Liver (tissue), 8 donors: ENCODE measurements at regions not wholly inside any gene's neighbourhood (a gene's known extent, or its start where the extent isn't known, plus 50 kb on each side); places are given as distances from the start of the nearest gene placed in this dataset.

Experiments used
- DNase-seq: peaks from one replicate; pipeline ENCODE4 v3.0.0-alpha.2; 2017; ENCODE audit warnings: low spot score
- H3K27ac ChIP-seq, 2 donors: one replicate each; pipeline ENCODE4 v1.7.0; 2013; ENCODE audit warnings: inconsistent platforms in 2 of 2, low read length in 2 of 2, control low read depth in 1 of 2, low read depth in 1 of 2, mild to moderate bottlenecking in 1 of 2
- H3K27me3 ChIP-seq, 4 donors: one replicate each; pipeline versions ENCODE4 v1.6.1 to v1.7.0; 2013; ENCODE audit warnings: low read length in 3 of 4, inconsistent platforms in 1 of 4, mild to moderate bottlenecking in 1 of 4, moderate library complexity in 1 of 4; ENCODE audit not compliant: control insufficient read depth in 4 of 4, insufficient read depth in 4 of 4
- H3K36me3 ChIP-seq, 4 donors: one replicate each; pipeline versions ENCODE4 v1.6.1 to v1.7.0; 2013; ENCODE audit warnings: low read length in 3 of 4, mild to moderate bottlenecking in 3 of 4, low read depth in 1 of 4, moderate library complexity in 1 of 4; ENCODE audit not compliant: control insufficient read depth in 4 of 4, insufficient read depth in 3 of 4
- H3K4me1 ChIP-seq, 4 donors: one replicate each; pipeline versions ENCODE4 v1.6.1 to v1.7.0; 2013; ENCODE audit warnings: low read length in 3 of 4, mild to moderate bottlenecking in 3 of 4, moderate library complexity in 1 of 4; ENCODE audit not compliant: control insufficient read depth in 4 of 4, insufficient read depth in 4 of 4
- H3K4me3 ChIP-seq, 3 donors: one replicate each; pipeline versions ENCODE4 v1.6.1 to v1.7.0; 2013; ENCODE audit warnings: low read length in 3 of 3, control low read depth in 1 of 3, low read depth in 1 of 3, mild to moderate bottlenecking in 1 of 3
- H3K9ac ChIP-seq, 2 donors: one replicate each; pipeline ENCODE4 v1.7.0; 2013; ENCODE audit warnings: low read length in 2 of 2, mild to moderate bottlenecking in 2 of 2, moderate library complexity in 2 of 2, control low read depth in 1 of 2, low read depth in 1 of 2
- H3K9me3 ChIP-seq, 4 donors: one replicate each; pipeline versions ENCODE4 v1.6.1 to v1.7.0; 2013; ENCODE audit warnings: low read length in 3 of 4; ENCODE audit not compliant: control insufficient read depth in 4 of 4
- ATF3 ChIP-seq: IDR thresholded peaks from 2 replicates; pipeline ENCODE4 v1.6.1; 2016; ENCODE audit warnings: antibody characterized with exemption
- CTCF ChIP-seq: fragments of 150-350 bp; IDR thresholded peaks from 2 replicates; pipeline ENCODE4 v1.5.1; 2017; ENCODE audit warnings: improper control_type of control experiment, low read depth, low read length; ENCODE audit not compliant: missing input control
- EGR1 ChIP-seq, 2 donors: IDR thresholded peaks; 2 replicates each; pipeline ENCODE4 v1.6.1; 2016 to 2018; ENCODE audit warnings: antibody characterized with exemption in 2 of 2, low read depth in 2 of 2
- FOXA1 ChIP-seq: IDR thresholded peaks from 2 replicates; pipeline ENCODE4 v1.6.1; 2016; ENCODE audit warnings: antibody characterized with exemption
- GABPA ChIP-seq, 2 donors: IDR thresholded peaks in 1 of 2; conservative IDR thresholded peaks in 1 of 2; 2 replicates each; pipeline ENCODE4 v1.6.1; 2016; ENCODE audit warnings: antibody characterized with exemption in 2 of 2, mild to moderate bottlenecking in 1 of 2, moderate library complexity in 1 of 2
- HNF4A ChIP-seq, 2 donors: conservative IDR thresholded peaks; 2 replicates each; pipeline ENCODE4 v1.6.1; 2016; ENCODE audit warnings: antibody characterized with exemption in 2 of 2, mild to moderate bottlenecking in 2 of 2
- HNF4G ChIP-seq: IDR thresholded peaks from 2 replicates; pipeline ENCODE4 v1.6.1; 2016; ENCODE audit warnings: antibody characterized with exemption
- JUND ChIP-seq, 2 donors: IDR thresholded peaks; 2 replicates each; pipeline ENCODE4 v1.6.1; 2016; ENCODE audit warnings: antibody characterized with exemption in 2 of 2
- MAX ChIP-seq: IDR thresholded peaks from 2 replicates; pipeline ENCODE4 v1.6.1; 2016; ENCODE audit warnings: antibody characterized with exemption
- NR2F2 ChIP-seq: IDR thresholded peaks from 2 replicates; pipeline ENCODE4 v1.6.1; 2016; ENCODE audit warnings: antibody characterized with exemption
- RAD21 ChIP-seq, 2 donors: IDR thresholded peaks; 2 replicates each; pipeline ENCODE4 v1.6.1; 2016; ENCODE audit warnings: antibody characterized with exemption in 2 of 2, mild to moderate bottlenecking in 2 of 2
- REST ChIP-seq: IDR thresholded peaks from 2 replicates; pipeline ENCODE4 v1.6.1; 2016; ENCODE audit warnings: antibody characterized with exemption, mild to moderate bottlenecking
- RXRA ChIP-seq, 2 donors: IDR thresholded peaks; 2 replicates each; pipeline ENCODE4 v1.6.1; 2017 to 2018; ENCODE audit warnings: antibody characterized with exemption in 2 of 2, mild to moderate bottlenecking in 1 of 2
- SP1 ChIP-seq: IDR thresholded peaks from 2 replicates; pipeline ENCODE4 v1.6.1; 2018; ENCODE audit warnings: antibody characterized with exemption, mild to moderate bottlenecking
- YY1 ChIP-seq: IDR thresholded peaks from 2 replicates; pipeline ENCODE4 v1.6.1; 2016; ENCODE audit warnings: antibody characterized with exemption, mild to moderate bottlenecking
- ZBTB33 ChIP-seq: IDR thresholded peaks from 2 replicates; pipeline ENCODE4 v1.6.1; 2016; ENCODE audit warnings: antibody characterized with exemption
- WGBS: extraction: QIAGEN DNeasy Blood & Tissue Kit; methylation state at CpG from one replicate; pipeline ENCODE4 v1.1.7; 2013; 5-methylcytosine and 5-hydroxymethylcytosine counted together
- donor health status: healthy.
- donor health status: healthy.
- donor health status: healthy.
- donor health status: healthy.
- donor health status: healthy.

- 87% methylated on average over 5 of the region's 5 CpGs for WGBS
- H3K9me3 ChIP-seq, result peaks cover 0 to 2% (median 0%) of the 10 kb centered on the region in 4 donors
- no peak for DNase-seq
- no peak overlapping the region for H3K9ac ChIP-seq
- no peak overlapping the region for H3K27ac ChIP-seq
- no peaks in the 10 kb centered on the region for H3K36me3 ChIP-seq
- TF ChIP-seq JUND (IDR thresholded peaks at IDR 0.05) (no peak), MAX (no peak), REST (no peak), FOXA1 (no peak), RAD21 (IDR thresholded peaks at IDR 0.05) (no peak), GABPA (IDR thresholded peaks at IDR 0.05 in 1 of 2, conservative IDR thresholded peaks at IDR 0.05 in 1 of 2) (no peak), ATF3 (no peak), EGR1 (IDR thresholded peaks at IDR 0.05; ENCODE audit: low read depth in 2 of 2) (no peak), ZBTB33 (no peak), SP1 (no peak)
- peaks cover 0 to 10% (median 8%) of the 10 kb centered on the region in 4 donors for H3K4me1 ChIP-seq
- no peak overlapping the region for H3K4me3 ChIP-seq
- H3K27me3 ChIP-seq, result no peaks in the 10 kb centered on the region
Measured at GRCh38 chr13:44293374-44293773, 80.2 kb upstream of the SERP2 start.

GRCh38 chr13:44293908-44294735, 79.5 kb upstream of the SERP2 start:
- peaks cover 0 to 2% (median 0%) of the 10 kb centered on the region in 4 donors for H3K9me3 ChIP-seq
- 63% methylated on average over 3 of the region's 3 CpGs for WGBS
- no peaks in the 10 kb centered on the region for H3K27me3 ChIP-seq
- H3K9ac ChIP-seq, result no peak overlapping the region
- H3K36me3 ChIP-seq, result no peaks in the 10 kb centered on the region
- no peak for DNase-seq
- peaks cover 0 to 10% (median 8%) of the 10 kb centered on the region in 4 donors for H3K4me1 ChIP-seq
- no peak for TF ChIP-seq ATF3
- no peak for TF ChIP-seq MAX
- TF ChIP-seq CTCF, result no peak
- TF ChIP-seq EGR1 (IDR thresholded peaks at IDR 0.05; ENCODE audit: low read depth in 2 of 2), result no peak
- TF ChIP-seq RAD21 (IDR thresholded peaks at IDR 0.05), result peak in 1 of 2 donors; percentile 6
- no peak for TF ChIP-seq HNF4G
- TF ChIP-seq HNF4A (conservative IDR thresholded peaks at IDR 0.05), result peak; percentile 37
- TF ChIP-seq RXRA (IDR thresholded peaks at IDR 0.05), result peak in 1 of 2 donors; percentile 50
- no peak for TF ChIP-seq NR2F2
- no peak for TF ChIP-seq YY1
- TF ChIP-seq JUND (IDR thresholded peaks at IDR 0.05), result peak in 1 of 2 donors; percentile 10
- no peak for TF ChIP-seq REST
- no peak for TF ChIP-seq GABPA (IDR thresholded peaks at IDR 0.05 in 1 of 2, conservative IDR thresholded peaks at IDR 0.05 in 1 of 2)
- no peak overlapping the region for H3K4me3 ChIP-seq
- H3K27ac ChIP-seq, result no peak overlapping the region
